HG03196 (cell line): ENCODE measurements at regions not wholly inside any gene's neighbourhood (a gene's known extent, or its start where the extent isn't known, plus 50 kb on each side); places are given as distances from the start of the nearest gene placed in this dataset.
"Not testable (repeated sequence)": the region's sequence is repeated elsewhere in the genome, so short reads cannot be mapped to it uniquely, and the experiment has no call there.

Experiments used
- ATAC-seq: cut with Tn5 transposase; IDR thresholded peaks from one replicate; pipeline ENCODE4 v1.9.1; 2021; ENCODE audit not compliant: unreplicated experiment

GRCh38 chr5:60546207-60546606 is 153.8 kb downstream of the DEPDC1B start:
- no peak for ATAC-seq

GRCh38 chr5:60545551-60545950 is 154.4 kb downstream of the DEPDC1B start:
- ATAC-seq: no peak

GRCh38 chr5:60544142-60544541 is 155.8 kb downstream of the DEPDC1B start:
- no peak for ATAC-seq

GRCh38 chr5:60541980-60542379 is 158.0 kb downstream of the DEPDC1B start:
- ATAC-seq: peak; percentile 30

- ATAC-seq: peak; percentile 79
Measured at GRCh38 chr5:60540856-60541805, 158.8 kb downstream of the DEPDC1B start.

GRCh38 chr5:60538955-60539866 is 160.8 kb downstream of the DEPDC1B start:
- ATAC-seq: no peak

GRCh38 chr5:60538426-60538825 is 161.5 kb downstream of the DEPDC1B start:
- no peak for ATAC-seq

GRCh38 chr5:60535951-60536350 is 164.0 kb downstream of the DEPDC1B start:
- no peak for ATAC-seq

- ATAC-seq: no peak
Measured at GRCh38 chr5:60535198-60535597, 164.8 kb downstream of the DEPDC1B start.

GRCh38 chr5:60533789-60534188 is 166.2 kb downstream of the DEPDC1B start:
- no peak for ATAC-seq

- ATAC-seq: not testable (repeated sequence)
Measured at GRCh38 chr5:60532796-60533195, 167.2 kb downstream of the DEPDC1B start.

GRCh38 chr5:60530144-60530848 is 169.7 kb downstream of the DEPDC1B start:
- not testable (repeated sequence) for ATAC-seq

GRCh38 chr5:60529001-60529400 is 171.0 kb downstream of the DEPDC1B start:
- no peak for ATAC-seq

GRCh38 chr5:60527072-60527471 is 172.9 kb downstream of the DEPDC1B start:
- ATAC-seq: no peak

GRCh38 chr5:60526336-60526875 is 173.6 kb downstream of the DEPDC1B start:
- ATAC-seq: no peak

GRCh38 chr5:60522292-60522905 is 177.6 kb downstream of the DEPDC1B start:
- ATAC-seq: peak; percentile 83

- ATAC-seq: peak; percentile 55
Measured at GRCh38 chr5:60521376-60522291, 178.3 kb downstream of the DEPDC1B start.

- ATAC-seq: no peak
Measured at GRCh38 chr5:60520451-60521227, 179.3 kb downstream of the DEPDC1B start.
